GM23248 (cell line): ENCODE measurements at regions not wholly inside any gene's neighbourhood (a gene's known extent, or its start where the extent isn't known, plus 50 kb on each side); places are given as distances from the start of the nearest gene placed in this dataset.

Source experiments
- DNase-seq: peaks from one replicate; pipeline ENCODE4 v3.0.0-alpha.2; 2015
- H2AFZ ChIP-seq: fragments of 200-600 bp; sonication (generic); 2 replicates; pipeline ENCODE4 v1.6.1; 2016; ENCODE audit warnings: antibody characterized with exemption
- H3F3A ChIP-seq: fragments of 200-600 bp; sonication (generic); 2 replicates; pipeline ENCODE4 v1.6.1; 2016; ENCODE audit warnings: mild to moderate bottlenecking, antibody characterized with exemption, mixed run types; ENCODE audit not compliant: insufficient read depth
- H3K27ac ChIP-seq: fragments of 200-600 bp; sonication (generic); 2 replicates; pipeline ENCODE4 v1.5.1; 2016; ENCODE audit warnings: mild to moderate bottlenecking
- H3K27me3 ChIP-seq: fragments of 200-600 bp; sonication (generic); replicated peaks from 2 replicates; pipeline ENCODE4 v1.6.1; 2016; ENCODE audit warnings: mild to moderate bottlenecking; ENCODE audit not compliant: insufficient read depth
- H3K36me3 ChIP-seq: fragments of 200-600 bp; sonication (generic); 2 replicates; pipeline ENCODE4 v1.6.1; 2016; ENCODE audit warnings: low read depth, mild to moderate bottlenecking
- H3K4me1 ChIP-seq: fragments of 200-600 bp; sonication (generic); 2 replicates; pipeline ENCODE4 v1.6.1; 2016; ENCODE audit warnings: mild to moderate bottlenecking; ENCODE audit not compliant: insufficient read depth
- H3K4me2 ChIP-seq: fragments of 200-600 bp; sonication (generic); one replicate; pipeline ENCODE4 v1.6.1; 2016; ENCODE audit warnings: mild to moderate bottlenecking; ENCODE audit not compliant: unreplicated experiment
- H3K4me3 ChIP-seq: fragments of 200-600 bp; sonication (generic); 2 replicates; pipeline ENCODE4 v1.5.1; 2016; ENCODE audit warnings: mild to moderate bottlenecking
- H3K79me2 ChIP-seq: fragments of 200-600 bp; sonication (generic); 2 replicates; pipeline ENCODE4 v1.6.1; 2016; ENCODE audit warnings: mild to moderate bottlenecking; ENCODE audit not compliant: insufficient read depth
- H3K9ac ChIP-seq: fragments of 200-600 bp; sonication (generic); 2 replicates; pipeline ENCODE4 v1.6.1; 2016; ENCODE audit warnings: mild to moderate bottlenecking
- H3K9me2 ChIP-seq: fragments of 200-600 bp; sonication (generic); 2 replicates; pipeline ENCODE4 v1.6.1; 2016; ENCODE audit warnings: mixed run types, mild to moderate bottlenecking, moderate library complexity; ENCODE audit not compliant: insufficient read depth
- H3K9me3 ChIP-seq: fragments of 200-600 bp; sonication (generic); one replicate; pipeline ENCODE4 v1.6.1; 2017; ENCODE audit warnings: low read depth
- H4K20me1 ChIP-seq: fragments of 200-600 bp; sonication (generic); 2 replicates; pipeline ENCODE4 v1.6.0; 2016; ENCODE audit not compliant: insufficient read depth
- EZH2 ChIP-seq: fragments of 200-600 bp; sonication (generic); IDR thresholded peaks from 2 replicates; pipeline ENCODE4 v1.6.1; 2018; ENCODE audit warnings: antibody characterized with exemption, mild to moderate bottlenecking; ENCODE audit not compliant: insufficient read depth, poor library complexity, severe bottlenecking
- EZH2phosphoT487 ChIP-seq: fragments of 200-600 bp; sonication (generic); IDR thresholded peaks from 2 replicates; pipeline ENCODE4 v1.6.1; 2018; ENCODE audit warnings: antibody characterized with exemption, moderate library complexity, mild to moderate bottlenecking, low read depth; ENCODE audit not compliant: insufficient read depth
- WGBS, 2 experiments: methylation state at CpG; one replicate each; pipeline ENCODE4 v1.1.6; 2015 to 2017; ENCODE audit warnings: low lambda C conversion rate in 2 of 2, low coverage in 1 of 2; ENCODE audit errors: missing lambda C conversion rate in 2 of 2; 5-methylcytosine and 5-hydroxymethylcytosine counted together
- in situ Hi-C: fragments of 300-500 bp; cut with MboI; formaldehyde crosslinking; loops from 2 replicates; pipeline ENCODE4 v1.15.0; 2020

DNA sequence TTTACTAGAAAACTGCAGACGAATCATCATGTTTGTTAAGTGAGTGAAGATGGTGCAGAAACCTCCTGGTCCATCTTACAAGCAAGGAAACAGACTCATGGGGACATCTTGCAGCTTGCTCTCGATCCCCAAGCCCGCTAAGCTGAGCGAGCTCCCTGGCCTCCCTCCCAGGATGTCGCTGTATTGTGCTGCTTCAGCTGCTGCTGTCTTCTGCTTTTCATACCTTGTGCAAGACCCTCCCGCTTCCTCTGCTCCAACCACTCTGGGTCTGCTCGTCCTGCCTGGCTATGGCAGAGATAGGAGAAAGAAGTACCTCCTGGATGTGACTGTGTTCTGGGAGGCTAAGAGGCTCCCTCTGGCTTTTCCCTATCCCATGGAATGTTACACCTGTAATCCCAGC, 285.2 kb upstream of the FZD8 start:
- no peaks in the 10 kb centered on the region for H4K20me1 ChIP-seq
- no peaks in the 10 kb centered on the region for H3K36me3 ChIP-seq
- H3K27me3 ChIP-seq = no peaks in the 10 kb centered on the region
- no peaks in the 10 kb centered on the region for H3K9me2 ChIP-seq
- H3K4me1 ChIP-seq = peaks cover 8% of the 10 kb centered on the region
- H3K79me2 ChIP-seq = no peaks in the 10 kb centered on the region
- in situ Hi-C loops = no loop called here
- no peaks in the 10 kb centered on the region for H3K9me3 ChIP-seq
- no peak for DNase-seq
- no peak overlapping the region for H3K4me3 ChIP-seq
- no peaks in the 10 kb centered on the region for H3F3A ChIP-seq
- no peak overlapping the region for H3K4me2 ChIP-seq
- 63 to 70% methylated on average over 7 of the region's 7 CpGs for WGBS, 2 experiments
- no peak overlapping the region for H3K9ac ChIP-seq
- H2AFZ ChIP-seq = no peak overlapping the region
- H3K27ac ChIP-seq = no peak overlapping the region
- TF ChIP-seq EZH2 (no peak), EZH2phosphoT487 (no peak)

DNA sequence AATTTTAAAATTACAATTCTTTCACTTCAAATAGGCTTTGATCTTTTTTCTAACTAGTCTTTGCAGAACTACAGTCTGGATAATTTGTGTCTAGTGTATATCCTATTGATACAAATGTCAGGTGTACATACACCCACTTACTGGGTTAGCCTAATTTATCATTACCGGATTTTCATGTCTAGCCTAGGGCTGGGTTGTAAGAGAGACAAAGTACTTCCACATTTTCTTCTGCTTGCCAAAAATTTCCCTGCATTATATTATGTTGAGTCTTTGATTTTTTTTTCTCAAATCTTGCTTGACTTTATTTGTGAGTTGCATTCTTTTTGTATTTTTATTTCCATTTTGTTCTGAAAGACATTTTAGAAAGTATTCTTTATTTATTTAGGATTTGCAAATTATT, 284.8 kb upstream of the FZD8 start:
- no peaks in the 10 kb centered on the region for H4K20me1 ChIP-seq
- 64 to 85% methylated on average over 1 of the region's 1 CpG for WGBS, 2 experiments
- H3K9me3 ChIP-seq = no peaks in the 10 kb centered on the region
- H3K4me2 ChIP-seq = no peak overlapping the region
- TF ChIP-seq EZH2 = no peak
- no peak for TF ChIP-seq EZH2phosphoT487
- no peak overlapping the region for H3K27ac ChIP-seq
- no peaks in the 10 kb centered on the region for H3K79me2 ChIP-seq
- H3K4me1 ChIP-seq = peaks cover 8% of the 10 kb centered on the region
- no peaks in the 10 kb centered on the region for H3K9me2 ChIP-seq
- no peak overlapping the region for H3K9ac ChIP-seq
- H3K36me3 ChIP-seq = no peaks in the 10 kb centered on the region
- H3K27me3 ChIP-seq = no peaks in the 10 kb centered on the region
- H2AFZ ChIP-seq = no peak overlapping the region
- no peaks in the 10 kb centered on the region for H3F3A ChIP-seq
- no peak overlapping the region for H3K4me3 ChIP-seq
- in situ Hi-C loops = no loop called here
- no peak for DNase-seq

DNA sequence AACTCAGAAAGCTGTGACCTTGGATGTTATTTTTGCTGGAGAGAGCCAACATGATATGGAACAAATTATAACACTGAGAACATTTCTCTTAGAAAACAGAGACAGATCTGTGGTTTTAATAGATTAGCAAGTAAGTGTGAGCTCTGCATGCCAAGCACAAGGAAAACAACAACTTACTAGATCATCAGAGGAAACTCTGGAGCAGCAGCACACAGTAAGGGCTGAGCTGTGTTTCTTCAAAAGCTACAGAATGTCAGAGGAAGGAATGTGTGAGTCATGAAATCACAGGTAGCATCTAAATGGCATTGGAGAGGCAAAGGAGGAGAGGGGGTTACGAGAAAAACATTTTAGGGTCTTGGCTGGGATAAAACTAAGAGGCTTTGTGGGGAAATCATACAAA, 283.4 kb upstream of the FZD8 start:
- H3F3A ChIP-seq = no peaks in the 10 kb centered on the region
- no peak overlapping the region for H3K4me2 ChIP-seq
- 8 to 16% methylated on average over 1 of the region's 1 CpG for WGBS, 2 experiments

DNA sequence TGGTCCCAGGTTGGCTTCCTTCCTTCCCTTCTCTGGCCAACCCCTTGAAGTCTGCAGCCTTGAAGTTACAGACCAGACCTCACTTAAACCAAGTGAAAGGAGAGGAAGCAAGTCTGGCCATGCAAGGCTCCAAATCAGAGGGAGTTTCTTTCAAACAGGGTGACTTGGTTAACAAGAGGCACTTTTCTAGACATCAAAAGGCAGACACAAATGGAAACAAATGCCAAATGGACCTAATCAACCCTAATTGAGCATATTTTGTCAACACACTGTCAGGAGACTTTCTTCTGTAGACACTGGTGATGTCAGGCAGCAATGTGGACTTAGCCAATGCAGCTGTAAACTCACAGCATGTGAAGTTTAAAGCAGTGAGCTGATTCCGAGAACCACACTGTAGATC, 282.7 kb upstream of the FZD8 start:
- Histone ChIP-seq H3K9me3 (no peaks in the 10 kb centered on the region), H3K4me3 (no peak overlapping the region), H3K4me2 (no peak overlapping the region), H3K79me2 (no peaks in the 10 kb centered on the region), H3K4me1 (peaks cover 8% of the 10 kb centered on the region), H2AFZ (no peak overlapping the region), H3K36me3 (no peaks in the 10 kb centered on the region), H4K20me1 (no peaks in the 10 kb centered on the region), H3F3A (no peaks in the 10 kb centered on the region), H3K9me2 (no peaks in the 10 kb centered on the region), H3K27ac (no peak overlapping the region), H3K27me3 (no peaks in the 10 kb centered on the region), H3K9ac (no peak overlapping the region)
- in situ Hi-C loops = loop anchor here (25.0 kb wide), 1 partner anchor 287 kb away; the partner anchor contains the start of gene FZD8
- DNase-seq = no peak
- WGBS, 2 experiments = 60 to 78% methylated on average over 1 of the region's 1 CpG
- TF ChIP-seq EZH2 (no peak), EZH2phosphoT487 (no peak)

More for the DNA sequence above, 283.4 kb upstream of the FZD8 start:
- Histone ChIP-seq H4K20me1 (no peaks in the 10 kb centered on the region), H2AFZ (no peak overlapping the region), H3K79me2 (no peaks in the 10 kb centered on the region), H3K27ac (no peak overlapping the region), H3K36me3 (no peaks in the 10 kb centered on the region), H3K9me3 (no peaks in the 10 kb centered on the region), H3K9me2 (no peaks in the 10 kb centered on the region), H3K27me3 (no peaks in the 10 kb centered on the region), H3K9ac (no peak overlapping the region), H3K4me3 (no peak overlapping the region), H3K4me1 (peaks cover 8% of the 10 kb centered on the region)
- in situ Hi-C loops = no loop called here
- peak; percentile 22 for DNase-seq
- TF ChIP-seq EZH2phosphoT487 (no peak), EZH2 (no peak)
